ENCODE measurements at regions not wholly inside any gene's neighbourhood (a gene's known extent, or its start where the extent isn't known, plus 50 kb on each side); places are given as distances from the start of the nearest gene placed in this dataset.

- Histone ChIP-seq H3K4me3 (ENCODE audit: extremely low read depth, insufficient read depth, low read length, poor library complexity, severe bottlenecking) (no peak overlapping the region), H3K36me3 (ENCODE audit: control insufficient read depth, insufficient read depth, low read length) (no peaks in the 10 kb centered on the region), H3K27ac (ENCODE audit: low read depth, low read length, severe bottlenecking) (no peak overlapping the region), H3K4me1 (ENCODE audit: control insufficient read depth, insufficient read depth, low read length, poor library complexity, severe bottlenecking) (no peaks in the 10 kb centered on the region), H3K9me3 (ENCODE audit: control insufficient read depth, low read length) (no peaks in the 10 kb centered on the region)
Observed at GRCh38 chr4:60502733-60503132, 697.4 kb upstream of the ADGRL3 start.

GRCh38 chr4:60506061-60506460 is 694.1 kb upstream of the ADGRL3 start:
- no peak overlapping the region for H3K27ac ChIP-seq (ENCODE audit: low read depth, low read length, severe bottlenecking)
- no peaks in the 10 kb centered on the region for H3K9me3 ChIP-seq (ENCODE audit: control insufficient read depth, low read length)
- no peaks in the 10 kb centered on the region for H3K36me3 ChIP-seq (ENCODE audit: control insufficient read depth, insufficient read depth, low read length)
- no peaks in the 10 kb centered on the region for H3K4me1 ChIP-seq (ENCODE audit: control insufficient read depth, insufficient read depth, low read length, poor library complexity, severe bottlenecking)
- WGBS, 2 experiments (ENCODE audit: insufficient coverage in 2 of 2) = 60% methylated on average over 1 of the region's 1 CpG; no CpG with 5 or more reads in 1 of the 2 experiments
- H3K4me3 ChIP-seq (ENCODE audit: extremely low read depth, insufficient read depth, low read length, poor library complexity, severe bottlenecking) = no peak overlapping the region

- no peak overlapping the region for H3K27ac ChIP-seq (ENCODE audit: low read depth, low read length, severe bottlenecking)
- no peaks in the 10 kb centered on the region for H3K9me3 ChIP-seq (ENCODE audit: control insufficient read depth, low read length)
- H3K4me1 ChIP-seq (ENCODE audit: control insufficient read depth, insufficient read depth, low read length, poor library complexity, severe bottlenecking) = no peaks in the 10 kb centered on the region
- H3K4me3 ChIP-seq (ENCODE audit: extremely low read depth, insufficient read depth, low read length, poor library complexity, severe bottlenecking) = no peak overlapping the region
- WGBS, 2 experiments (ENCODE audit: insufficient coverage in 2 of 2) = 100% methylated on average over 1 to 2 of the region's 3 CpGs
- H3K36me3 ChIP-seq (ENCODE audit: control insufficient read depth, insufficient read depth, low read length) = no peaks in the 10 kb centered on the region
Observed at GRCh38 chr4:60522265-60522664, 677.9 kb upstream of the ADGRL3 start.

- Histone ChIP-seq H3K27ac (ENCODE audit: low read depth, low read length, severe bottlenecking) (no peak overlapping the region), H3K9me3 (ENCODE audit: control insufficient read depth, low read length) (no peaks in the 10 kb centered on the region), H3K36me3 (ENCODE audit: control insufficient read depth, insufficient read depth, low read length) (no peaks in the 10 kb centered on the region), H3K4me3 (ENCODE audit: extremely low read depth, insufficient read depth, low read length, poor library complexity, severe bottlenecking) (no peak overlapping the region), H3K4me1 (ENCODE audit: control insufficient read depth, insufficient read depth, low read length, poor library complexity, severe bottlenecking) (no peaks in the 10 kb centered on the region)
- no CpG with 5 or more reads among the region's 4 CpGs for WGBS, 2 experiments (ENCODE audit: insufficient coverage in 2 of 2)
Observed at GRCh38 chr4:60531776-60532379, 668.2 kb upstream of the ADGRL3 start.

- peaks cover 4% of the 10 kb centered on the region for H3K9me3 ChIP-seq (ENCODE audit: control insufficient read depth, low read length)
- WGBS, 2 experiments (ENCODE audit: insufficient coverage in 2 of 2) = 61 to 84% methylated on average over 2 of the region's 3 CpGs
- H3K27ac ChIP-seq (ENCODE audit: low read depth, low read length, severe bottlenecking) = no peak overlapping the region
- H3K4me1 ChIP-seq (ENCODE audit: control insufficient read depth, insufficient read depth, low read length, poor library complexity, severe bottlenecking) = no peaks in the 10 kb centered on the region
- H3K4me3 ChIP-seq (ENCODE audit: extremely low read depth, insufficient read depth, low read length, poor library complexity, severe bottlenecking) = no peak overlapping the region
- no peaks in the 10 kb centered on the region for H3K36me3 ChIP-seq (ENCODE audit: control insufficient read depth, insufficient read depth, low read length)
Observed at GRCh38 chr4:60544981-60545380, 655.1 kb upstream of the ADGRL3 start.

- Histone ChIP-seq H3K4me3 (ENCODE audit: extremely low read depth, insufficient read depth, low read length, poor library complexity, severe bottlenecking) (no peak overlapping the region), H3K36me3 (ENCODE audit: control insufficient read depth, insufficient read depth, low read length) (no peaks in the 10 kb centered on the region), H3K4me1 (ENCODE audit: control insufficient read depth, insufficient read depth, low read length, poor library complexity, severe bottlenecking) (no peaks in the 10 kb centered on the region), H3K27ac (ENCODE audit: low read depth, low read length, severe bottlenecking) (no peak overlapping the region), H3K9me3 (ENCODE audit: control insufficient read depth, low read length) (no peaks in the 10 kb centered on the region)
- WGBS, 2 experiments (ENCODE audit: insufficient coverage in 2 of 2) = no CpG with 5 or more reads among the region's 2 CpGs
Observed at GRCh38 chr4:60562334-60562733, 637.8 kb upstream of the ADGRL3 start.

- WGBS, 2 experiments (ENCODE audit: insufficient coverage in 2 of 2) = 56 to 93% methylated on average over 2 to 5 of the region's 7 CpGs
- no peaks in the 10 kb centered on the region for H3K36me3 ChIP-seq (ENCODE audit: control insufficient read depth, insufficient read depth, low read length)
- no peak overlapping the region for H3K4me3 ChIP-seq (ENCODE audit: extremely low read depth, insufficient read depth, low read length, poor library complexity, severe bottlenecking)
- no peaks in the 10 kb centered on the region for H3K4me1 ChIP-seq (ENCODE audit: control insufficient read depth, insufficient read depth, low read length, poor library complexity, severe bottlenecking)
- no peaks in the 10 kb centered on the region for H3K9me3 ChIP-seq (ENCODE audit: control insufficient read depth, low read length)
- no peak overlapping the region for H3K27ac ChIP-seq (ENCODE audit: low read depth, low read length, severe bottlenecking)
Observed at GRCh38 chr4:60565558-60565957, 634.6 kb upstream of the ADGRL3 start.

GRCh38 chr4:60575336-60575735 is 624.8 kb upstream of the ADGRL3 start:
- H3K27ac ChIP-seq (ENCODE audit: low read depth, low read length, severe bottlenecking) = no peak overlapping the region
- H3K4me3 ChIP-seq (ENCODE audit: extremely low read depth, insufficient read depth, low read length, poor library complexity, severe bottlenecking) = no peak overlapping the region
- H3K36me3 ChIP-seq (ENCODE audit: control insufficient read depth, insufficient read depth, low read length) = no peaks in the 10 kb centered on the region

GRCh38 chr4:60579335-60579734 is 620.8 kb upstream of the ADGRL3 start:
- Histone ChIP-seq H3K9me3 (ENCODE audit: control insufficient read depth, low read length) (no peaks in the 10 kb centered on the region), H3K4me3 (ENCODE audit: extremely low read depth, insufficient read depth, low read length, poor library complexity, severe bottlenecking) (no peak overlapping the region), H3K4me1 (ENCODE audit: control insufficient read depth, insufficient read depth, low read length, poor library complexity, severe bottlenecking) (no peaks in the 10 kb centered on the region), H3K27ac (ENCODE audit: low read depth, low read length, severe bottlenecking) (no peak overlapping the region), H3K36me3 (ENCODE audit: control insufficient read depth, insufficient read depth, low read length) (no peaks in the 10 kb centered on the region)
- 75 to 81% methylated on average over 2 of the region's 2 CpGs for WGBS, 2 experiments (ENCODE audit: insufficient coverage in 2 of 2)

More at GRCh38 chr4:60575336-60575735, 624.8 kb upstream of the ADGRL3 start:
- Histone ChIP-seq H3K4me1 (ENCODE audit: control insufficient read depth, insufficient read depth, low read length, poor library complexity, severe bottlenecking) (no peaks in the 10 kb centered on the region), H3K9me3 (ENCODE audit: control insufficient read depth, low read length) (no peaks in the 10 kb centered on the region)

- no CpG with 5 or more reads among the region's 1 CpG for WGBS, 2 experiments (ENCODE audit: insufficient coverage in 2 of 2)
- H3K36me3 ChIP-seq (ENCODE audit: control insufficient read depth, insufficient read depth, low read length) = no peaks in the 10 kb centered on the region
- no peaks in the 10 kb centered on the region for H3K9me3 ChIP-seq (ENCODE audit: control insufficient read depth, low read length)
- no peaks in the 10 kb centered on the region for H3K4me1 ChIP-seq (ENCODE audit: control insufficient read depth, insufficient read depth, low read length, poor library complexity, severe bottlenecking)
- H3K4me3 ChIP-seq (ENCODE audit: extremely low read depth, insufficient read depth, low read length, poor library complexity, severe bottlenecking) = no peak overlapping the region
- H3K27ac ChIP-seq (ENCODE audit: low read depth, low read length, severe bottlenecking) = no peak overlapping the region
Observed at GRCh38 chr4:60581919-60582536, 618.1 kb upstream of the ADGRL3 start.

GRCh38 chr4:60588556-60588955 is 611.6 kb upstream of the ADGRL3 start:
- no peak overlapping the region for H3K4me3 ChIP-seq (ENCODE audit: extremely low read depth, insufficient read depth, low read length, poor library complexity, severe bottlenecking)
- WGBS, 2 experiments (ENCODE audit: insufficient coverage in 2 of 2) = 67% methylated on average over 1 of the region's 1 CpG; no CpG with 5 or more reads in 1 of the 2 experiments
- no peak overlapping the region for H3K27ac ChIP-seq (ENCODE audit: low read depth, low read length, severe bottlenecking)
- H3K9me3 ChIP-seq (ENCODE audit: control insufficient read depth, low read length) = no peaks in the 10 kb centered on the region
- no peaks in the 10 kb centered on the region for H3K4me1 ChIP-seq (ENCODE audit: control insufficient read depth, insufficient read depth, low read length, poor library complexity, severe bottlenecking)
- H3K36me3 ChIP-seq (ENCODE audit: control insufficient read depth, insufficient read depth, low read length) = no peaks in the 10 kb centered on the region

Measured in mesodermal cell (in vitro differentiated cells).